Thyroid gland (tissue), 4 donors: ENCODE measurements at regions not wholly inside any gene's neighbourhood (a gene's known extent, or its start where the extent isn't known, plus 50 kb on each side); places are given as distances from the start of the nearest gene placed in this dataset.
"Not testable (repeated sequence)": the region's sequence is repeated elsewhere in the genome, so short reads cannot be mapped to it uniquely, and the experiment has no call there.

Experiments
- CTCF ChIP-seq, 6 experiments: fragments of 200-600 bp in 3 of 6; fragments of 450-650 bp in 3 of 6; sonication (generic) in 3 of 6; IDR thresholded peaks; one replicate each; pipeline ENCODE4 v1.5.1; 2016 to 2019; ENCODE audit warnings: antibody characterized with exemption in 6 of 6, mild to moderate bottlenecking in 2 of 6, inconsistent platforms in 1 of 6, moderate library complexity in 1 of 6
- POLR2A ChIP-seq, 2 donors: fragments of 450-650 bp; IDR thresholded peaks; one replicate each; pipeline ENCODE4 v1.6.1; 2017; ENCODE audit warnings: antibody characterized with exemption in 2 of 2, mild to moderate bottlenecking in 2 of 2, moderate library complexity in 1 of 2

- TF ChIP-seq POLR2A, CTCF (IDR thresholded peaks at IDR 0.05): not testable (repeated sequence)
These were observed 110.8 kb upstream of the METTL14 start for GRCh38 chr4:118574251-118574913.
